ENCODE measurements at regions not wholly inside any gene's neighbourhood (a gene's known extent, or its start where the extent isn't known, plus 50 kb on each side); places are given as distances from the start of the nearest gene placed in this dataset.

DNA sequence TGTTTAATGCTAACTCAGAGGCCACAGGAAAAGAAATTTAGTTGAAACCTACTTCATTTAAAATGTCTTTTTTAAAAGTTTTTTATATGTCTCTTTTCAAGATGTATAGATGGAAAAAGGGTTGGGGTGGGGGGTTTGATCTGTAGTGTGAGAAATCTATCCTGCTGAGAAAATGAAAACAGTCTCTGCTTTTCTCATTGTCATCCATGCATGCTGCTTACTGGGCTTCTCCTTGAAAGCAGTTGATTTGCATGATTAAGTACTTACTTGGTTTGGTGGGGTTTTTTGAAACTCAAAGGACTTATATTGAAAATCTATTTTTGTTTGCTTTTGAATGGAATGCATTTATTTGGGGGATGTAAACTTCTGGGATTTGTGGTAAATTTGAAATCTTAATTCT is 313.6 kb upstream of the DKK2 start:
- TF ChIP-seq, protein P1, sequence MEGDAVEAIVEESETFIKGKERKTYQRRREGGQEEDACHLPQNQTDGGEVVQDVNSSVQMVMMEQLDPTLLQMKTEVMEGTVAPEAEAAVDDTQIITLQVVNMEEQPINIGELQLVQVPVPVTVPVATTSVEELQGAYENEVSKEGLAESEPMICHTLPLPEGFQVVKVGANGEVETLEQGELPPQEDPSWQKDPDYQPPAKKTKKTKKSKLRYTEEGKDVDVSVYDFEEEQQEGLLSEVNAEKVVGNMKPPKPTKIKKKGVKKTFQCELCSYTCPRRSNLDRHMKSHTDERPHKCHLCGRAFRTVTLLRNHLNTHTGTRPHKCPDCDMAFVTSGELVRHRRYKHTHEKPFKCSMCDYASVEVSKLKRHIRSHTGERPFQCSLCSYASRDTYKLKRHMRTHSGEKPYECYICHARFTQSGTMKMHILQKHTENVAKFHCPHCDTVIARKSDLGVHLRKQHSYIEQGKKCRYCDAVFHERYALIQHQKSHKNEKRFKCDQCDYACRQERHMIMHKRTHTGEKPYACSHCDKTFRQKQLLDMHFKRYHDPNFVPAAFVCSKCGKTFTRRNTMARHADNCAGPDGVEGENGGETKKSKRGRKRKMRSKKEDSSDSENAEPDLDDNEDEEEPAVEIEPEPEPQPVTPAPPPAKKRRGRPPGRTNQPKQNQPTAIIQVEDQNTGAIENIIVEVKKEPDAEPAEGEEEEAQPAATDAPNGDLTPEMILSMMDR (IDR thresholded peaks at IDR 0.05) = no peak
- TF ChIP-seq POLR2AphosphoS5 (IDR thresholded peaks at IDR 0.05) = no peak
- TF ChIP-seq POLR2A (IDR thresholded peaks at IDR 0.05; ENCODE audit: low read depth) = no peak
